Germinal center (tissue), 1 donor: ENCODE measurements at regions not wholly inside any gene's neighbourhood (a gene's known extent, or its start where the extent isn't known, plus 50 kb on each side); places are given as distances from the start of the nearest gene placed in this dataset.

Experiments used
- DNase-seq: peaks from one replicate; pipeline ENCODE4 v3.0.0; 2012; ENCODE audit warnings: mixed read lengths, low spot score

DNA sequence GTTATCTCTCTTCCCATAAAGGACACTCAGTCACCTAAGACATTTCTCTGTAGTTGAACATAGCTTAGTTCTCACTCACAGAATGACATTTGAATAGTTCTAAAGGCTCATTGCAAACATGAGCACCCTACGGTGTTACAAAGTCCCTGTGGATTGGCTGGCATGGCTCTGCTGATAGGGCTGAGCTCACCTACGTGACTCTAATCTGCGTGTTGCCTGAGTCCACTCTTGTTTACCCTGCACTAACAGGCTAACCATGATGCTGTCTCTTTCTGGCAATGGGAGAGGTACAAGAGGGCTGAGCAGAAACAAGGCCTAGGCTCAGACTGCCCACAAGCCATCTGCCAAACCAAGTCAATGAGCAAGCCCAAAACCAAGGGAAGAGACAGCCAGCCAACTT lies 103.6 kb downstream of the PALM2AKAP2 start:
- no peak for DNase-seq

DNA sequence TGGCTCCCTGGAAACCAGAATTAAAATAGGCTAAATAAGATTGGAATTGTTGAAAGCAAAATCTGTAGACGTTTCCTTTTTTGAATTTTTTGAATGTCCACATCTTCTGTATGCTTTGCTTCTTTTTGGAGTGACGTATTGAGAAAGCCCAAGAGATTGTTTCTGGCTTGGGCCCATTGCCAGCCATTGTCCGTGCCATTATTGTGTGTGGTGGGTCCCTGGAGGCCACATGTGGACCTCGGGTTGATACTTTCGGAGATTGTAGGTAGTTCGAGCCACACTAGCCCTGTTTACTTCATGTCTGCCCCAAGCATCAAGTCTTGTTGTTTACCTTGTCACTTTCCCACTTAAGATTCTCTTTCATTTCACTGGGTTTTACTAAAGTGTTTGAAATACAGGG lies 106.0 kb downstream of the PALM2AKAP2 start:
- DNase-seq = no peak

DNA sequence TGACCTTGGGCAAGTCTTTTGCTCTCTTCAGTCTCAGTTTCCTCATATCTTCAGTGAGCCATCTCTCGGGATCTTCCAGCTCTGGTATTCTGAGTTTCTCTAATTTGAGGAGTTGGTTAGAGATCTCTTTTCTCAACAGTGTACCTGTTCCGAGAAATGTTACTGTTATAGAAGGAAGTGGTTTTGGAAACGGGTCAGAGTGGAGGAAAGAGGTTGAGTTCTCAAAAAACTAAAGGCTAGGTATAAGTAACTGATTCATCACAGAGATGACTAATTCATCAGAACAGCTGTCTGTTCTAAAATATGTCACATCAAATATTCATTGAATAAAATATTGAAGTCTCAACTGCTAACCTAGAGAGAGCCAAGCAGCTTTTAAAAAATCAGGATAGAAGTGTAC lies 106.6 kb downstream of the PALM2AKAP2 start:
- DNase-seq = no peak

DNA sequence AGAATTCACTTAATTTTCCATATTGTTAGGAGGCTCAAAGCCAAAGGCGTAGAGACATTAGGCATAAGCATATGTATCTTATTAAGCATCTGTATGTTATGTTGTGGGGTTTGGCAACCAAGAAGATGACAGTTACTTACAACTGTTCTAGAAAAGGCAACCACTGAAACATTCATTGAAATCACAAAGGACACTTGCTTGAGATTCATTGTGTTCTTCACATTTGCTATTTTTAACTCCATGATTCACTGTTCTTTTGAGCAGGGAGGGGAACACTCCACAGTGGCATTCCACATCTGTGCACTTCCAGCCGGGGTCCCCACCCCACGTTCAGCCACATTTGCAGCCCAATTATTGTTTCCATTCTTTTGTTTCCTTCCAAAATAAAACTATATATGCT lies 107.1 kb downstream of the PALM2AKAP2 start:
- no peak for DNase-seq

DNA sequence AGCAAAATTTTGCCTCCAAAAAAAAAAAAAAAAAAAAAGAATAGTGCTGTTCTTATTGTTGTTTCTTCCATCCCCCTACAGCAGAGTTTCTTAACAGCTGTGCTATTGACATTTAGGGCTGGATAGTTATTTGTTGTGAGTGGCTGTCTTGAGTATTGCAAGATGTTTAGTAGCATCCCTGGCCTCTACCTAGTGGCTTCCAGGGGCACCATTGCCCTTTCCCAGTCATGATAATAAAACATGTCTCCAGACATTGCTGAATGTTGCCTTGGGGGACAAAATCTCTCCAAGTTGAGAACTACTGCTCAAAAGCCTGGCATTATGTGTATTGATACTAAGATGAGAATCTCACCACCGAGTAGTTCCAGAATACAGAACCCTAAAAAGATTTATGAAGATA lies 108.7 kb downstream of the PALM2AKAP2 start:
- no peak for DNase-seq

DNA sequence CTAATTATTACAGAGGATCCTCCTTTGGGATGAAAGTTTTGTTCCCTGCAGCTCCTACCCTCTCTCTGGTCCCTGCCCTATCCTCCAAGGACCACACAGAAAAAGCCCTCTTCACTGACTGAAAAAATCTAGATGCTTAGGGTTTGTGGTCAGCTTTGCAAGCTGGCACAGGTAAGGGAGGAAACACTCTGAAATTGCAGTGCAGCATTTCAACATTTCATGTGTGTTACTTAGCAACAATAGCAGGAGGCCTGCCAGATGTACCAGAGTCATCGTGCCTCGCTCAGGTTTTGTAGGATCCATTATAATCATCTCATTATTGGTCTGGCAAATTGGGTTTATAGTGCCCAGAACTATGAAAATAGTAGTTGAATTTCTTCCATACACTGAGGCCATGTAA lies 109.5 kb downstream of the PALM2AKAP2 start:
- DNase-seq = no peak

DNA sequence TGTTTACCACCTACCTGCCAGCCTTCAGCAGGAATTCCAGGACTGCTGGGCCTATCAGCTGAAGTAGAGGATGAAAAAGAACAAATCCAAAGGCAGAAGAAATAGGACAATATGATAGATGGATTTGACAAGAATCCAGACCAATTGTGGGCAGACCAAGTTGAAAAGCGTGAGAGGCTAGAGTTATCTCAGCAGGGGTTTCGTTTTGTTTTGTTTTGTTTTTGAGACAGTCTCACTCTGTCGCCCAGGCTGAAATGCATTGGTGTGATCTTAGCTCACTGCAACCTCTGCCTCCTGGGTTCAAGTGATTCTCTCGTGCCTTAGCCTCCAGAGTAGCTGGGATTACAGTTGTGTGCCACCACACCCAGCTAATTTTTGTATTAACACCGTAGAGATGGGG lies 113.2 kb downstream of the PALM2AKAP2 start:
- no peak for DNase-seq

DNA sequence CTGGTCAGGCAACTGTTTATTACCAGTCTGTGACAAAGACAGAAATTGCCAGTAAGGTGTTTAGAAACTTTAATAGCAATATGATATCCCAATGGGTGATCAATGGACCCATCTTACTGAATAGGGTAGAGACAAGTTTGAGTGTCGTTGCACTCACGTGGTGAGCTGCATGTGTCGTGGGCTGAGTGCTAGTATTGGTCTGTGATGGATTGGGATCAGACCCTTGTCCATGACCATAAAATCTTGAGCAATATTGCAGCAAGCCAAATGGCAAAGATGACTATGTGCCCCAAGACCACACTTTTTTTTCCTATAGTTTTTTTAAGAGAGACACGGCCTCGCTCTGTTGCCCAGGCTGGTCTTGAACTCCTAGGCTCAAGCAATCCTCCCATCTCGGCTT lies 114.5 kb downstream of the PALM2AKAP2 start:
- DNase-seq = no peak

DNA sequence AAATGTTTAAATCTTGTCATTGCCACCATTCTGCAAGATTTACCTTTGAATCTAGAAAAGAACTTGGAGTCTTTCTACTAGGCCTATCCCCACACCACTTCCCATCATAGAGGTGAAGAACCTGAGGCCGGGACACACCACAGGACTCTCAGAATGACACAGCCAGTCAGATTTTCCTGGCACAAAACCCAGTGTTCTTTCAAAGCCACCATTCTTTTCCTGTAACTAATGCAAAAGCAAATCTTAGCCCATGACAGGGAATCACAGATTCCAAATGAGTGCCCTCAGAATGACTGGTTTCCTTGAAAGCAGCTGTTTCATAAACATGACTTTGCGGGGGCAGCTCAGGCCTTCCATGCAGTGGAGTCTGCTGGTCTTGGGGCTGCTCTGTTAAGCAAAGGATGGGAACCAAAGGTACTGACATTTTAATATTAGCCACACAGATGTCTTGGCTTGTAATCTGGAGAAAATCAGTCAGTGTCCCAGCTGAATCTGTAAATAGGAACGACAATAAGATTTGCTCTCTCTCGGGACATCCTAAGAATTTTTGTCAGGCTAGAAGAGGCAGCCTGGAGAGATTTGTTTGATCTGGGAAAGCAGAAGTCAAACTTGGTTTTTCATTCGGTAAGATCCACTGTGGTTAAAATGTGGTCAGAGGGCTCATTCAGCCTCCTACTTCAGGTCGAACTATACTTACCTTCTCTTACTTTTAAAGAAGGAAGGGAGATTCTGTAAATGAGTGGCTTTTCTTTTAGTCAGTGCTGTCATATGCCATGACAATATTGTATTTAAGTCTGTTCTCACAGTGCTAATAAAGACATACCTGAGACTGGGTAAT lies 115.1 kb downstream of the PALM2AKAP2 start:
- DNase-seq = no peak

DNA sequence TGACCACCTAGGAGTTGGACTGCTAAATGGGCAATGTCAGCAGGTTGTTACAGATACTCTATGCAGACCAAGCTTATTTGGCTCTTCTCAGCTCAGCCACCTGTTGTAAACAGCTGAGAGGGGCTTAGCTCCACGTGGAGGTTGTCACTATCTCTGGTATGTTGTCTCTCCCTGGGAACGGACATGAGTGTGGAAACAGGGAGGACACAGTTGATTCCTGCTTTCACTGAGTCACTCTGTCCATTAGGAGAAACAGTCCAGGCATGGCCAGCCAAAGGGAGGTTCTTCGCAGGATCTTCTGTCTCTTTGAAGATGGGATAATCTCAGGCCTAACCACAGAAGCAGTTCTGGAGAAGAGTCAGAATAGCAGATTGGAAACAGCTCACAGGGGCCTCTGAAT lies 121.2 kb downstream of the PALM2AKAP2 start:
- DNase-seq = no peak

DNA sequence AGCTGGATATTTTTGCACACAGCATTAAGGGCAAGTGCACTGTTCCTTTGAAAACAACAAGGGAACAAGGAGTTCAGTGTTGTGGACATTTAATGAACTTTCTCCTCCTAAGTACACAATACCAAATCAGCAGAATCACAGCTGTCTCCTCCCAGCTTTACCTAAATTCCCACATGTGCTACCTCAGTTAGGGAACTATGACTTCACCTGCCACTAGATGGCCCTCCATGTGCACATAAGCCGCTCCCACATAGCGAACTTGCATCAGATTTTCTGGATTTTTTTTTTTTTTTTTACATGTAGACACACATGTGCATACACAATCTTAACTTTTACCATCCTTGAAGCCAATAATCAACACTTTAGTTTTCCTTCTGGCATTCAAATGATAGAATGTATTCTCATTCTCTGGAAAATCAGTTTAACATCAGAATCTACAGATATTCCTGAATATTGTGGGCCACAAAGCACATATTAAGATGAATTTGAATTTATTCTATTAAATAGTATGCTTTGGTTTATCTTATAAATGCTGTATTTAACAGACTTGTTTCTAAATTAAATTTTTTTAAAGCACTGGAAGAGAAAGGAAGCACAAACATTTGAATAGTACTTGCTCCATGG lies 123.6 kb downstream of the PALM2AKAP2 start:
- peak; percentile 74 for DNase-seq

DNA sequence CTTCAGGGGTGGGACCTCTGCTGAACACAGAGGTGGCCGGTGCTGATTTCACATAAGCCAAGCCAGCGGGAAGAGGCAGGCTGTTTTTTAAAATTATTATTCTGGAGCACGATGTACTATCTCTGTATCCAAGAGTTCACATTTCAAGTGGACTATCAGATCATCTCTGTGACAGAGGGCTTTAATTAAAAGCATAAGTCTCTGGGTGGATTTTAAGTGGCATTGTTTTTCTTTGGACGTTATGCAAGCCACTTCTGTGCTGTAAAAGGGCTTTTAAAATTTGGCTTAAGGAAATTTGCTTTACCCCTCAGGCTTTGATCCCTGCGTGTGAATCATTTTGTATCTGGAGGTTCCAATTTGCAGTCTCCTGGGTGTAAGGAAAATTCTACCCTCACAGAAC lies 124.7 kb downstream of the PALM2AKAP2 start:
- DNase-seq = no peak

DNA sequence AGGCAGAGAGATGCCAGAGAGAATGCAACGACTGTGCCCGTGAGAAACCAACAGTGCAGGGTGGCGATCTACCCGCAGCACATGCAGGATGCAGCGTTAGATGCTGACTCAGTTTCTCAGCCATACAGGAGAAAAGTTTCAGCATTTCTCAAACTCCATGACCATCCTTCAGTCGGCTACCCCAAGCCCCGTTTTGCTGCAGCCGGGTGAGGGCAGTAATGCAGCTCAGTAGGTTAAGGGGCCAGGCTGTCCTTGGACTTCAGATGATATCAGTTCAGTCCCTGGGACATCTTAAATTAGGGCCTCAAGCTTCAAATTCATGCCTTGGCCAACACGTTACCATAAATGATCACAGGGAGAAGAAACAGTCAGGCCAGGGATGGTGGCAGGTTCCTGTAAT lies 125.5 kb downstream of the PALM2AKAP2 start:
- DNase-seq = no peak

DNA sequence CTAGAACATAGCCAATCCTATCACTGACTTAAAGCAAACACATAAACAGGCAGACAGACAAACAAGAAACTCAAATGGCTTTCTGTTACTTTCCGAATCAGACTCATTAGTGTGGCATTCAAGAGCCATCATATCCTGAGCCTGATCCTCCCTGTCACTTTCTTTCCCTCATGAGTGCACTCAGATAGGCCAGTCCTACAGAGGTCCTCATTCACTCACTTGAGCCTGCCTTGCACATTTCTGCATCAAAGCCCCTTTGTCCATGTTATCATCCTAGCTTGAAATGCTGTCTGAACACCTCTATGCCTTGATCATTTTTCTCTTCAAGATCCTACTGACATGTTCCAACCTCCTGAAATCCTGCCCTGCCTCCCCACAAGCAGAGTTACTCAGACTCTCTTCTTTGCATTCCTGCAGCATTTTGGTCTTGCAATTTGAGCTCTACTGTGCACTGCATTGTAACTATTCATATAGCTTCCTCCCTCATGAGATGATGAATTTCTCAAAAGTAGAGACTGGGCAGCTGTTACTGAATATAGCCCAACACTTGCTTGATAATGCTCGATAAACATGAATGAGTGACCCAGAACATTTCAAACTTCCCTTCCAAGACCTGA lies 126.9 kb downstream of the PALM2AKAP2 start:
- no peak for DNase-seq

DNA sequence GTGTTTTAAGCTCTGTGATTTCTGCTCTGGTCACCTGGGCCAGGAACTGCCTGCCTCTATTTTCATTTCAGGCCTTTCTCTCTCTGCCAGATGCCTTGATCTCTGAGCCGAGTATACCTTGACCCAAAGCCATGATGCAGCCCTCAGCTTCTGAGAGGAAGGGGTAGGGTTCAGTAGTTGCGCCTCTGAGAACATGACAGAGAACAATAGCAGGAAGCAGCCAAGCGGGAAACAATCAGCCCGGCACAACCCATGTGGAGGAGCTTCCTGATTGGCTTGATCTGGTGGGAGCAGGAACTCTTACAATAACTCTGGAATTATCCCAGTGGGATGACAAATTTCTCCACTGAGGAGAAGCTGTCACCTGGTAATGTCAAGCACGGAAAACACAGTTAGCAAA lies 127.4 kb downstream of the PALM2AKAP2 start:
- DNase-seq = no peak

DNA sequence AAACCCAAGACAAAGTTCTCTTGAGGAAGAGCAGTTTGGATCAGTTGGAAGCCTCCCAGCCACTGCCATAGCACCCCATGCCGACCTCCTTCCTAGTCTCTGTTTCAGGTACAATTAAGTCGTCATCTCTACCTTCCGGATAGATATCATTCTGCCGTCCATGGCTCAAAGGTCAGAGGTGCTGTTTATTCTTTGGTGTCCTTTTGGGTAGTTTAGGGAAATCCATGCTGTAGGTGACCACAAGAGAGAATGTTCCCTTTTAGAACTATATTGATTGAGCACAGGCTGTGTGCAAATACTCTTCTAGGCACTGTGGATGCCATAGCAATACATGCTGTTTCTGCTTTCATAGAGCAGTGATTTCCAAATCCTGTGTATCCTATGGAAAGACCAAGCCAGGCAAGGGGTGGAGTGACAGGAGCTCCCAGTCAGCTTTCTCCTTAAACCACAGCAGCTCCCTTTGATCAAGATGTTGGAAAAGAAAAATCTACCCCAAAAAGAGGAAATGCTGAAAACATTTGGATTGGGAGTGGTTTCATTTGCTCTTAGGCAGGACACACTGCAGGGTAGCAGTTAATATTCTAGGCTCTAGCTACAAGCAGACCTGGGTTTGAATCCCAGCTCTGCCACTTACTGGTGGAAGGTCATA lies 127.9 kb downstream of the PALM2AKAP2 start:
- DNase-seq = no peak

DNA sequence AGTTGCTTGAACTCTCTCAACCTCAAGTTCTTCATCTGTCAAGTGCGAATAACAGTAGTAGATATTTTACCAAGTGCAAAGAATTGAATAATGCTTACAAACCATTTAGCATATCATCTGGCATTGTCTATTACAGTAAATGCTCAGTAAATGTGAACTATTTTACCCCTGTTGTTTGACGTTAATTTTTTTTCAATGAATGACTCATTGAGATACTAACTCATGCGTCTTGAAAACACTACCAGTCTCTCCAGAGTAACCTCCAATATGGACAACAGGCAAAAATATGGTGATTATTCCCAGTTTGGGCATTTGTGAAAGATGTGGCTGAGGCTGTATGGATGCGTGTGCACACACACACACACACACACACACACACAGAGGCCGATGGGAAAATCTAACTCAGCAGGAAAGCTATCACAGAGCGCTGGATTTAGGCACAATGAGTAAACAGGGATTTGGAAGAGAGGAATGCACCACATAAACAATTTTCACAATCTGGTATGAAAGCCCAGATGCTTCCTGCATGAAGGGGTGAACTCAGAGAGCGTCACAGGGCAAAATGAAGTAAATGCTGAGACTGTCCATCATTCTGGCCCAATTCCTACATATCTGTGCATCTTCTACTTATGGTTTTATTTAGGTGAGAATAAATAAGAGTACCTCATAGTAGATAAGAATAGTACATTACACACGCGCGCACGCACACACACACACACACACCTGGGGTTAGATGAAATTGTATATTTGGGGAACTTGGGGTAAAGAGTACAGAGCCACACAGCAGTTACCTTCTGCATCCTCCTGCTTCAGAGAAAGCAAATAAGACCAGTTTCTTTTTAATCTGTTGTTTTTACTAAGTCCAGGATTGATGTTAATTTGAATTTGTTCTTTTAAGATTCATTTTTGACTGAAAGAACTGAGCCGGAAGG lies 128.7 kb downstream of the PALM2AKAP2 start:
- DNase-seq = no peak

DNA sequence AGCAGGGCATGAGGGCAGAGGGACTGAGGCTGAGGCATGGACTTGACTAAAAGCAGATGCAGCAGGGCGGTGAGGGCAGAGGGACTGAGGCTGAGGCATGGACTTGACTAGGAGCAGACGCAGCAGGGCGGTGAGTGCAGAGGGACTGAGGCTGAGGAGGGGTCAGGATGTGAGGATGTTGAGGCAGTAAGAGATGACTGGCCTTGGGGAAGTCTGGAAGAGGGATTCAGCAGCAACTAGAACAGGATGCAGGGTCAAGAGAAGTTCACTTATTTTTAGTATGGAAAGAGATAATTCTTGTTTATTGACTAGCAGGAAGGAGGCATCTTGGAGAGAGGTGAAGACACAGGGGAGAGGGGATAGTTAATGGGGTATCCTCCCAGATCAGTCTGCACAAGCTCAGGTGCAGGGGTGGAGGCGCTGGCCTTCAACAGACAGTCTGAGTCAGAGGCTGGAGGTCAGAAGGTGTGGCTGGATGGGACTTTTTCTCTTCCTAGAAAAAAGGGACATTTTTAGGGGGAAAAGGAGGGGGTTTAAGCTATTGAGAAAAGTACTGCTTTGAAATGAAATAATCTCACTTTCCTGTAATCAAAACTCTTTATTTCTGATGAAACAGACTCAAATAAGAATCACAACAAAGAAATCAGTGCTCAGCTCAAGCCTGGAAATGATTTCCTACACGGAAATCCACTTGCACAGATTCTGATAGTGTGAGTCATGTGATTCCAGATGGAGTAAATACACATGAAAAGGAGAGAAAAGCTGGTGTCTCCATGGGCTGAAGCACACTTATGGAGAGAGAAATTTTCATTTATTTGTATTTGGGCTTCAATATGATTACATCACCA lies 130.9 kb downstream of the PALM2AKAP2 start:
- no peak for DNase-seq

DNA sequence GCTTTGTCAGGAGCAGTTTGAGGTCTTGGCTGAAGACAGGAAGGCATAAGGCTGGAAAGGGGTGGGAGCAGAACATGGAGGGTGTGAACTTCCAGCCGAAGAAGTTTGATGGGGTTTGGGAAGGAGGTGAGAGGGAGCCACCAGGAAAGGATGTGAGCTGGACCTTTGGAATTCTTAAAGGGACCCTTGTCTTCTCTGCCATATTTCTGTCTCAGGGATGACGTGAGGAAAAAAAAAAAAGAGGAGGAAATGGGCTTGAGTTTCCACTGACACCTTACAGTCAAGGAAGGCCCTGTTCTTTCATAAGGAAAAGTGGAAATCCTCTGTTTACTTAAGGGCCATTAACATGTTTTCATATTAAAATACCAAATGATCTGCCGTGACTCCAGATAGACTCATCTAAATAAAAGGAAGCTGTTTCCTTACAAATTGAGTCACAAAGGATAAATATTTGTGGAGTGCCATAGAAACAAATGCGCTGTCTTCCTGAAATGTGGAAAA lies 132.1 kb downstream of the PALM2AKAP2 start:
- no peak for DNase-seq

DNA sequence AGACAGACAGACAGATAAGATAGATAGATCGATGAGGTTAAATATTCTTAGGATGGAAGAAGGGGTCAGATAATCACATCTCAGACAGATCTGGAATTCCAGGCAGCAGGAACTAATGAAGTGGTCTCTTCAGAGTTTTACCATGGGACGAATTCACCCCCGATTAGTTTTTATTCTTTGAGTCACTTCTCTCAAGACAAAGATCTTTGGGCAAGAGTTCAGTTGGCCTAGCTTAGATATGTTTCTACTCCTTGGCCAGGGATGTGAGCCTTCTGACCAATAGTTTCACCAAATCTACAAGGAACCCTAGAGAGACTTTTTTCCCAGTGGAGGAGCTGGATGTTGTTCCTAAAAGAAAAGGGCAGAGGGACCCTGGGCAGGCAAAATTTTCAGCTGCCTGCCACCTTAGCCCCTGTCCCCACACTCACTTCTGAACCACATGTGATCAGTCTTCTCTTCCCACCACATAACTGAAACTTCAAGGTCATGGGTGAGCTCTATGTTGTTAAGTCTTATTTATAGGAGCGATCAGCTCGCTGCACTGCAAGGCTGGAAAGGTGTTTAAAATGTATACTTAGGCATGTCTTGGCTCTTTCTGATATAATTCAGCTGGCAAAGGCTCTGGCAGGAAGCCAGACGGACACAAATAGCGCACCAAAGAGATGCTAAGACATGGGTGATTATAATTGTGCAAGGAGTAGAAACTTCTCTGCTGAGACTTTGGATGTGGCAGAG lies 132.9 kb downstream of the PALM2AKAP2 start:
- no peak for DNase-seq
